Testis (tissue), 2 donors: ENCODE measurements at regions not wholly inside any gene's neighbourhood (a gene's known extent, or its start where the extent isn't known, plus 50 kb on each side); places are given as distances from the start of the nearest gene placed in this dataset.

Source experiments
- POLR2A ChIP-seq: fragments of 450-650 bp; IDR thresholded peaks from one replicate; pipeline ENCODE4 v1.6.1; 2017; ENCODE audit warnings: antibody characterized with exemption, mild to moderate bottlenecking, moderate library complexity
- TF ChIP-seq, protein P1 (sequence below), 3 experiments: fragments of 450-650 bp in 2 of 3; fragments of 200-600 bp in 1 of 3; sonication (generic) in 1 of 3; IDR thresholded peaks; one replicate each; pipeline ENCODE4 v1.5.1; 2016 to 2019; ENCODE audit warnings: antibody characterized with exemption in 3 of 3, mild to moderate bottlenecking in 2 of 3, moderate library complexity in 1 of 3

- TF ChIP-seq, protein P1, sequence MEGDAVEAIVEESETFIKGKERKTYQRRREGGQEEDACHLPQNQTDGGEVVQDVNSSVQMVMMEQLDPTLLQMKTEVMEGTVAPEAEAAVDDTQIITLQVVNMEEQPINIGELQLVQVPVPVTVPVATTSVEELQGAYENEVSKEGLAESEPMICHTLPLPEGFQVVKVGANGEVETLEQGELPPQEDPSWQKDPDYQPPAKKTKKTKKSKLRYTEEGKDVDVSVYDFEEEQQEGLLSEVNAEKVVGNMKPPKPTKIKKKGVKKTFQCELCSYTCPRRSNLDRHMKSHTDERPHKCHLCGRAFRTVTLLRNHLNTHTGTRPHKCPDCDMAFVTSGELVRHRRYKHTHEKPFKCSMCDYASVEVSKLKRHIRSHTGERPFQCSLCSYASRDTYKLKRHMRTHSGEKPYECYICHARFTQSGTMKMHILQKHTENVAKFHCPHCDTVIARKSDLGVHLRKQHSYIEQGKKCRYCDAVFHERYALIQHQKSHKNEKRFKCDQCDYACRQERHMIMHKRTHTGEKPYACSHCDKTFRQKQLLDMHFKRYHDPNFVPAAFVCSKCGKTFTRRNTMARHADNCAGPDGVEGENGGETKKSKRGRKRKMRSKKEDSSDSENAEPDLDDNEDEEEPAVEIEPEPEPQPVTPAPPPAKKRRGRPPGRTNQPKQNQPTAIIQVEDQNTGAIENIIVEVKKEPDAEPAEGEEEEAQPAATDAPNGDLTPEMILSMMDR (IDR thresholded peaks at IDR 0.05), result no peak
- TF ChIP-seq POLR2A, result no peak
These were observed 297.5 kb upstream of the CRIM1 start for GRCh38 chr2:36058076-36058475.
